LNCaP clone FGC (cell line): ENCODE measurements at regions not wholly inside any gene's neighbourhood (a gene's known extent, or its start where the extent isn't known, plus 50 kb on each side); places are given as distances from the start of the nearest gene placed in this dataset.

Experiments used
- DNase-seq: peaks from one replicate; pipeline ENCODE4 v3.0.0-alpha.2; 2011; ENCODE audit warnings: low read depth
- H3K4me3 ChIP-seq: 2 replicates; pipeline ENCODE4 v1.5.1; 2011; ENCODE audit warnings: mild to moderate bottlenecking, low read depth, low read length, control low read depth
- TF ChIP-seq, protein P1 (sequence below): IDR thresholded peaks from 2 replicates; pipeline ENCODE4 v1.5.1; 2012; ENCODE audit warnings: mild to moderate bottlenecking; ENCODE audit not compliant: control insufficient read depth, insufficient read depth; ENCODE audit errors: extremely low read depth

DNA sequence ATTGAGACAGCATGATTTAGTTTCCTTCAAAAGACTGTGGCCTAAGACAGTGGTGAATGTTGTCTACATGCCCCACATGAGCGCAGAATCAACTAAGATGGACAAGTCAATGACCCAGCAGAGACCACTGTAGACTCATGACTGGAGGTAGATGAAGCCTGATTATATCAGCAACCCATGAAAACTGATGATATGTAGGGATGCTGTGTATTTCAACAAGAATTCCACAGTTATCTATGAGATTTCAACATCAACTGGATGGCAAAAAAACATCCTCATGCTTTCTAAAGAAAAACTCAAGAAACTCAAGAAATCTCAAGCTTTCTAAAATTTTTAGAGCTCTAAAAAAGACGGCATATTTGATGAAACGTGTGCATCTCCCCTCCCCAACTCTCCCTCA, 413.9 kb upstream of the LYPLAL1 start:
- TF ChIP-seq, protein P1, sequence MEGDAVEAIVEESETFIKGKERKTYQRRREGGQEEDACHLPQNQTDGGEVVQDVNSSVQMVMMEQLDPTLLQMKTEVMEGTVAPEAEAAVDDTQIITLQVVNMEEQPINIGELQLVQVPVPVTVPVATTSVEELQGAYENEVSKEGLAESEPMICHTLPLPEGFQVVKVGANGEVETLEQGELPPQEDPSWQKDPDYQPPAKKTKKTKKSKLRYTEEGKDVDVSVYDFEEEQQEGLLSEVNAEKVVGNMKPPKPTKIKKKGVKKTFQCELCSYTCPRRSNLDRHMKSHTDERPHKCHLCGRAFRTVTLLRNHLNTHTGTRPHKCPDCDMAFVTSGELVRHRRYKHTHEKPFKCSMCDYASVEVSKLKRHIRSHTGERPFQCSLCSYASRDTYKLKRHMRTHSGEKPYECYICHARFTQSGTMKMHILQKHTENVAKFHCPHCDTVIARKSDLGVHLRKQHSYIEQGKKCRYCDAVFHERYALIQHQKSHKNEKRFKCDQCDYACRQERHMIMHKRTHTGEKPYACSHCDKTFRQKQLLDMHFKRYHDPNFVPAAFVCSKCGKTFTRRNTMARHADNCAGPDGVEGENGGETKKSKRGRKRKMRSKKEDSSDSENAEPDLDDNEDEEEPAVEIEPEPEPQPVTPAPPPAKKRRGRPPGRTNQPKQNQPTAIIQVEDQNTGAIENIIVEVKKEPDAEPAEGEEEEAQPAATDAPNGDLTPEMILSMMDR = no peak
- no peak overlapping the region for H3K4me3 ChIP-seq
- no peak for DNase-seq

- DNase-seq = no peak
Measured at GRCh38 chr1:218760601-218761570, 412.8 kb upstream of the LYPLAL1 start.

DNA sequence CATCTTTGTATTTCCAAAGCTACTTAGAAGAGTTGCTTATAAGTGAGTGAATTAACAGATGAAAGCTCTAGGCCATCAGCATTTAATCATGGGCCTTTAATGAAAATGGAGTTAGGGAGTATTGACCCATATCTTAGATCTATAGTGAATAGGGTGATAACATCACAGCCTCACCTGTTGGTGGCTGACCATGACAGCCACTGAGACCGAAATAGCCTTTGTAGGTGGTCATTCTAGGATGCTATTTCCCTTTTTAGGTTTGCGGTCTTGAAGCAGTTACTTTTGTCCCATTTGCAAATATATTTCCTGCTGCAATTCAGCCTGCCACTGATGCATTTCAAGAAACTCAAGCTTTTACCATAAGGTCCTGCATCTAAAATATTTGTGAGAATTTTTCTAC, 410.1 kb upstream of the LYPLAL1 start:
- TF ChIP-seq, protein P1 = no peak
- no peak overlapping the region for H3K4me3 ChIP-seq
- no peak for DNase-seq

More at GRCh38 chr1:218760601-218761570, 412.8 kb upstream of the LYPLAL1 start:
- TF ChIP-seq, protein P1 = no peak
- H3K4me3 ChIP-seq = no peak overlapping the region

- TF ChIP-seq, protein P1 = no peak
- DNase-seq = no peak
- no peak overlapping the region for H3K4me3 ChIP-seq
Measured at GRCh38 chr1:218765753-218766152, 407.9 kb upstream of the LYPLAL1 start.

GRCh38 chr1:218771931-218772330, 401.7 kb upstream of the LYPLAL1 start:
- TF ChIP-seq, protein P1 = no peak
- DNase-seq = no peak
- H3K4me3 ChIP-seq = no peak overlapping the region

DNA sequence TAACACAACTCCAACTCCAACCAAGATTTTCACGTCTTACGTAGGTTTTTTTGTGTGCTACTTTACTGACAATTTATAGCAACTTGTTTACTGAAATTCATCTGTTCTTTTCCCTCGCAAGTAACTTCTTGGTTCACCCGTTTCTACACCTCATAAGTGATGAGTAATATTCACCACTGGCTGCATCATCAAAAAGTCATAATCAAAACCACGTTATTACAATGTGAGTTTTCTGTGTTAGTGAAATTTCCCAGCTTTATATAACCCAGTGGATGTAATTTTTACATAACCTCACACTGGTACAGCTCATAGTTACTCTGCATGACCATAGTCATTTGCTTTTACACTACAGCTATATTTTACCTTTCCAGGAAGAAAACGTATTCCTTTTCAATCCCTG, 401.1 kb upstream of the LYPLAL1 start:
- TF ChIP-seq, protein P1 = no peak
- DNase-seq = no peak

More for the DNA sequence above, 401.1 kb upstream of the LYPLAL1 start:
- H3K4me3 ChIP-seq = no peak overlapping the region
